GM23248 (cell line): ENCODE measurements at regions not wholly inside any gene's neighbourhood (a gene's known extent, or its start where the extent isn't known, plus 50 kb on each side); places are given as distances from the start of the nearest gene placed in this dataset.

Experiments used
- DNase-seq: peaks from one replicate; pipeline ENCODE4 v3.0.0-alpha.2; 2015
- H2AFZ ChIP-seq: fragments of 200-600 bp; sonication (generic); 2 replicates; pipeline ENCODE4 v1.6.1; 2016; ENCODE audit warnings: antibody characterized with exemption
- H3F3A ChIP-seq: fragments of 200-600 bp; sonication (generic); 2 replicates; pipeline ENCODE4 v1.6.1; 2016; ENCODE audit warnings: mild to moderate bottlenecking, antibody characterized with exemption, mixed run types; ENCODE audit not compliant: insufficient read depth
- H3K27ac ChIP-seq: fragments of 200-600 bp; sonication (generic); 2 replicates; pipeline ENCODE4 v1.5.1; 2016; ENCODE audit warnings: mild to moderate bottlenecking
- H3K27me3 ChIP-seq: fragments of 200-600 bp; sonication (generic); replicated peaks from 2 replicates; pipeline ENCODE4 v1.6.1; 2016; ENCODE audit warnings: mild to moderate bottlenecking; ENCODE audit not compliant: insufficient read depth
- H3K36me3 ChIP-seq: fragments of 200-600 bp; sonication (generic); 2 replicates; pipeline ENCODE4 v1.6.1; 2016; ENCODE audit warnings: low read depth, mild to moderate bottlenecking
- H3K4me1 ChIP-seq: fragments of 200-600 bp; sonication (generic); 2 replicates; pipeline ENCODE4 v1.6.1; 2016; ENCODE audit warnings: mild to moderate bottlenecking; ENCODE audit not compliant: insufficient read depth
- H3K4me2 ChIP-seq: fragments of 200-600 bp; sonication (generic); one replicate; pipeline ENCODE4 v1.6.1; 2016; ENCODE audit warnings: mild to moderate bottlenecking; ENCODE audit not compliant: unreplicated experiment
- H3K4me3 ChIP-seq: fragments of 200-600 bp; sonication (generic); 2 replicates; pipeline ENCODE4 v1.5.1; 2016; ENCODE audit warnings: mild to moderate bottlenecking
- H3K79me2 ChIP-seq: fragments of 200-600 bp; sonication (generic); 2 replicates; pipeline ENCODE4 v1.6.1; 2016; ENCODE audit warnings: mild to moderate bottlenecking; ENCODE audit not compliant: insufficient read depth
- H3K9ac ChIP-seq: fragments of 200-600 bp; sonication (generic); 2 replicates; pipeline ENCODE4 v1.6.1; 2016; ENCODE audit warnings: mild to moderate bottlenecking
- H3K9me2 ChIP-seq: fragments of 200-600 bp; sonication (generic); 2 replicates; pipeline ENCODE4 v1.6.1; 2016; ENCODE audit warnings: mixed run types, mild to moderate bottlenecking, moderate library complexity; ENCODE audit not compliant: insufficient read depth
- H3K9me3 ChIP-seq: fragments of 200-600 bp; sonication (generic); one replicate; pipeline ENCODE4 v1.6.1; 2017; ENCODE audit warnings: low read depth
- H4K20me1 ChIP-seq: fragments of 200-600 bp; sonication (generic); 2 replicates; pipeline ENCODE4 v1.6.0; 2016; ENCODE audit not compliant: insufficient read depth
- EZH2 ChIP-seq: fragments of 200-600 bp; sonication (generic); IDR thresholded peaks from 2 replicates; pipeline ENCODE4 v1.6.1; 2018; ENCODE audit warnings: antibody characterized with exemption, mild to moderate bottlenecking; ENCODE audit not compliant: insufficient read depth, poor library complexity, severe bottlenecking
- EZH2phosphoT487 ChIP-seq: fragments of 200-600 bp; sonication (generic); IDR thresholded peaks from 2 replicates; pipeline ENCODE4 v1.6.1; 2018; ENCODE audit warnings: antibody characterized with exemption, moderate library complexity, mild to moderate bottlenecking, low read depth; ENCODE audit not compliant: insufficient read depth
- WGBS, 2 experiments: methylation state at CpG; one replicate each; pipeline ENCODE4 v1.1.6; 2015 to 2017; ENCODE audit warnings: low lambda C conversion rate in 2 of 2, low coverage in 1 of 2; ENCODE audit errors: missing lambda C conversion rate in 2 of 2; 5-methylcytosine and 5-hydroxymethylcytosine counted together
- in situ Hi-C: fragments of 300-500 bp; cut with MboI; formaldehyde crosslinking; loops from 2 replicates; pipeline ENCODE4 v1.15.0; 2020

DNA sequence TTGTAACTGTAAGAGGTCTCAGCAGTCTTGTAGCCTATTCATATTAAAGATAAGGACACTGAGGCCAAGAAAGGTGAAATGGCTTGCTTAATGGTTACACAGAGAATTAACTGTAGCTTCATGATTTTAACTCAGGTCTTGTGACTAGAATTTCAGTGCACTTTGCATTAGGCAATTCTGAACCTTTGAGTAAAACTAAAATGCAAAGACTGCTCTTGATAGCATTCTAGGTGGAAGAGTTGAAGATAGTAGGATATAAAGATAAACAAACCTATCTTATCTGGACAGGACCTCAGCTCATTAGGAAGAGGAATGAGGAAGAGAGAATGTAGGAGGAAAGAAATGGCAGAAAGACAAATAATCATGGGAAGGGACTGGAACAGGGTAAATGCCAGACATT, 68.6 kb upstream of the RGL1 start:
- Histone ChIP-seq H3K27me3 (no peaks in the 10 kb centered on the region), H2AFZ (no peak overlapping the region), H3K9me3 (no peaks in the 10 kb centered on the region), H3K36me3 (no peaks in the 10 kb centered on the region), H3K4me2 (no peak overlapping the region), H3K9me2 (no peaks in the 10 kb centered on the region), H3K4me3 (no peak overlapping the region), H3K27ac (no peak overlapping the region), H3F3A (no peaks in the 10 kb centered on the region; the same call in 1 of the 2 replicates), H3K9ac (no peak overlapping the region), H4K20me1 (no peaks in the 10 kb centered on the region), H3K79me2 (no peaks in the 10 kb centered on the region), H3K4me1 (peaks cover 27% of the 10 kb centered on the region)
- TF ChIP-seq EZH2 (no peak), EZH2phosphoT487 (no peak)
- in situ Hi-C loops: no loop called here
- no peak for DNase-seq

DNA sequence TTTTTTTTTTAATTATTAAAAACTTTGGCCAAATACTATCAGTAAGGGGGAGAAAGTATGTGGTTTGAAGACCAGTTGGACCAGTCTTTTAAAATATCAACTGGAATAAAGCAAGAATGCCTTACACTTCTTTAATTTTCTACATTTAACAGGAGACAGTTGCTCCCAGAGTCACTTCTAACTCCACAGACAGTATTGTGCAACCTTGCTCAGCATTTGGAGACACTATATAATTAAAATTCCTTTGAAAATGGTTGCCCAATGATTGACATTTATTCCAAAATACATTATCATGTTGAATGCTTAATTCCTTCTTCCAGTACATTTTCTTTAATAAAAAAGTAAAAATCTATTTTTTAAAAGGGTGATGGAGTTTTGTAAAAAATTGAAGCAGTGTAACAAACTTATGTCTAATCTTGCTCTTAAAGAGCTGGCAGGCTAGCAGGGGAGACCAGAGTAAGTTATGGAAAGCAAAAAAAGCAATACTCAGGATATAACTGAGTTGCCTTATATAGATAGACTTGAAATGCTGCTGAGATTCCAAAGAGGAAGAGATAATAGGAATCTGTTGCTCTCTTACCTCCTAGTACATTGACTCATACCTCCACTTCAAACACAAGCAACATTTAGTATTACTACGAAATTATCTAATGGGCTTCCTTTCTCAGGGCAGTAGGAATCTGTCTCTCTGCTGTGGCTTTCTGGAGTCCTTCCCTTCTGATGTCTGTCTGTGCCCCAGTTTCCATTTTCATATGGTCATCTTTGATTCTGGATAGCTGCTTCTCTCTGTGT, 69.7 kb upstream of the RGL1 start:
- Histone ChIP-seq H3K27me3 (no peaks in the 10 kb centered on the region), H3K27ac (peak overlapping the region; percentile 40), H4K20me1 (no peaks in the 10 kb centered on the region), H3K9me2 (no peaks in the 10 kb centered on the region), H3K4me3 (no peak overlapping the region; the same call in 1 of the 2 replicates), H3K9ac (peak overlapping the region; percentile 13; the same call in 1 of the 2 replicates), H3K4me1 (peaks cover 27% of the 10 kb centered on the region), H2AFZ (no peak overlapping the region), H3K4me2 (peak overlapping the region; percentile 52), H3K36me3 (no peaks in the 10 kb centered on the region), H3K9me3 (no peaks in the 10 kb centered on the region), H3K79me2 (no peaks in the 10 kb centered on the region), H3F3A (no peaks in the 10 kb centered on the region; the same call in 1 of the 2 replicates)
- WGBS, 2 experiments: 24 to 38% methylated on average over 1 of the region's 1 CpG
- peak; percentile 38 for DNase-seq
- TF ChIP-seq EZH2phosphoT487 (no peak), EZH2 (no peak)
- in situ Hi-C loops: no loop called here

DNA sequence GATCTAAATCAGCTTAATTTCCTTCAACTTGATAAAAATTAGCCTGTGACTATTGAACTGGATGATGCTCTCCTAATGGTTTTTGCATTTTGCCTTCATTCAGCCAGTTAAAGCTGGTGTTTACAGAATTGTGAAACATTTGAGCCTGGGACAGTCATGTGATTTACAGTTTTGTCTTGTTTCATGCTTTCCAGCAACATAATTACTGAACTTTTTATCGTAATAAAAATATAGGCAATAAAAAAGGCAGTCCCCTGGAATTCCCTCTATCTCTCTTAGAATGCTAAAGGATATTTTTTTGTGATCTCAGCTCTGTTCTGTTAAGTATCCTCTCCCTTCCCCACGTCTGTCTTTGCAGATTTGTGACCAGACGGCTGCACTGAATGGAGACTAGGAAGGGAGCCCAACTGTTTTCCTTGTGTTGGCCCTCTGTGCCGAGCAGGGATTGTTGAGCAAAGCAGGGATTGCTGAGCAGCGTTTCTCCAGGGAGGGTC, 70.3 kb upstream of the RGL1 start:
- no peaks in the 10 kb centered on the region for H3K36me3 ChIP-seq
- no peak for TF ChIP-seq EZH2phosphoT487
- no peaks in the 10 kb centered on the region for H3K79me2 ChIP-seq
- no peaks in the 10 kb centered on the region for H3K9me2 ChIP-seq
- H3K27ac ChIP-seq: peak overlapping the region; percentile 40
- WGBS, 2 experiments: 10 to 12% methylated on average over 5 of the region's 5 CpGs
- H2AFZ ChIP-seq: 0 out of 2 replicates have a peak overlapping the region, but pooled peaks have one; percentile 13
- H3K4me1 ChIP-seq: peaks cover 22% of the 10 kb centered on the region
- in situ Hi-C loops: no loop called here
- no peaks in the 10 kb centered on the region for H4K20me1 ChIP-seq
- DNase-seq: peak; percentile 59
- H3K9ac ChIP-seq: peak overlapping the region; percentile 13; the same call in 1 of the 2 replicates
- no peak overlapping the region; the same call in 1 of the 2 replicates for H3K4me3 ChIP-seq
- H3K4me2 ChIP-seq: peak overlapping the region; percentile 52
- H3F3A ChIP-seq: no peaks in the 10 kb centered on the region; the same call in 1 of the 2 replicates
- no peaks in the 10 kb centered on the region for H3K27me3 ChIP-seq
- no peaks in the 10 kb centered on the region for H3K9me3 ChIP-seq

DNA sequence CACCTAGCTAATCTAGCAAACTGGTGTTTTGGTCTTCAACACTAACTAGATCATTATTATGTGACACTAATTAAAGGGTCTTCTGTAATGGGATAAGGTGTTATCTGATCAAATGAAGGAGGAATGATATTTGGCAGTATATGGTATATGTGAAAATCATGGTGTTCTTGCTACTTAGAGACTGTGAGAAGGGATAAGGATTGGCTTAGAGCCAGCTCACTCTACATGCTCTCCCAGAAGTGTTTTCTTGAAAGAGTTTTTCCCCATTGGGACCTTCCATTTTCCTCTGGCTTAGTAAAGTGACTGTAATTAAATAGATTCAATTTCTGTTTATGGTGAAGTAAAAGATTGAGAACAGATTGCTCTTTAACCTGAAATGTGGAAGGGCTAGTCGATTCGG, 71.2 kb upstream of the RGL1 start:
- Histone ChIP-seq H3K9me2 (no peaks in the 10 kb centered on the region), H3K4me3 (no peak overlapping the region), H3K27ac (no peak overlapping the region), H3K4me1 (peaks cover 18% of the 10 kb centered on the region), H3K4me2 (no peak overlapping the region), H3K27me3 (no peaks in the 10 kb centered on the region), H3K9ac (no peak overlapping the region), H4K20me1 (no peaks in the 10 kb centered on the region), H3K9me3 (no peaks in the 10 kb centered on the region), H2AFZ (no peak overlapping the region), H3F3A (no peaks in the 10 kb centered on the region; the same call in 1 of the 2 replicates), H3K79me2 (no peaks in the 10 kb centered on the region), H3K36me3 (no peaks in the 10 kb centered on the region)
- DNase-seq: no peak
- in situ Hi-C loops: no loop called here
- 97 to 98% methylated on average over 2 of the region's 2 CpGs for whole genome bisulfite sequencing, 2 experiments
- no peak for TF ChIP-seq EZH2
- TF ChIP-seq EZH2phosphoT487: no peak
